ENCODE measurements at regions not wholly inside any gene's neighbourhood (a gene's known extent, or its start where the extent isn't known, plus 50 kb on each side); places are given as distances from the start of the nearest gene placed in this dataset.

GRCh38 chr10:3853547-3854303 lies 68.7 kb upstream of the KLF6 start:
- H3K27me3 Mint-ChIP-seq (ENCODE audit: low read depth), result no peaks in the 10 kb centered on the region
- DNase-seq (ENCODE audit: low spot score) (no peak), ATAC-seq (no peak)
- H3K4me3 Mint-ChIP-seq, result no peak overlapping the region
- no peak overlapping the region for H3K27ac Mint-ChIP-seq
- CTCF ChIA-PET, result no interaction called here
- H3K4me1 Mint-ChIP-seq, result peaks cover 18% of the 10 kb centered on the region
- TF ChIP-seq ZNF532 (CRISPR knock-in tag; IDR thresholded peaks at IDR 0.05; ENCODE audit: borderline replicate concordance) (no peak), SP1 (CRISPR knock-in tag; conservative IDR thresholded peaks at IDR 0.05) (no peak), CBFB (CRISPR knock-in tag; IDR thresholded peaks at IDR 0.05; ENCODE audit: low read depth) (no peak), ZNF138 (CRISPR knock-in tag; conservative IDR thresholded peaks at IDR 0.05) (no peak)
- POLR2A ChIA-PET, result no interaction called here
- H3K9me3 Mint-ChIP-seq, result peaks cover 8% of the 10 kb centered on the region
- H3K36me3 Mint-ChIP-seq, result no peaks in the 10 kb centered on the region

- no peak for ATAC-seq
Measured at GRCh38 chr10:3853016-3853415, 68.0 kb upstream of the KLF6 start.

More at GRCh38 chr10:3853016-3853415, 68.0 kb upstream of the KLF6 start:
- H3K9me3 Mint-ChIP-seq, result peaks cover 8% of the 10 kb centered on the region
- TF ChIP-seq USF2 (CRISPR knock-in tag; IDR thresholded peaks at IDR 0.05), result no peak
- TF ChIP-seq MAX (CRISPR knock-in tag; IDR thresholded peaks at IDR 0.05), result no peak
- TF ChIP-seq ZBTB43 (CRISPR knock-in tag; IDR thresholded peaks at IDR 0.05), result no peak
- TF ChIP-seq ZBTB21 (CRISPR knock-in tag; IDR thresholded peaks at IDR 0.05; ENCODE audit: borderline replicate concordance), result no peak
- TF ChIP-seq ZNF263 (CRISPR knock-in tag; IDR thresholded peaks at IDR 0.05; ENCODE audit: low read depth), result no peak
- TF ChIP-seq FOXP1 (CRISPR knock-in tag; IDR thresholded peaks at IDR 0.05; ENCODE audit: borderline replicate concordance), result no peak
- TF ChIP-seq RORB (CRISPR knock-in tag; IDR thresholded peaks at IDR 0.05), result no peak
- no peak for TF ChIP-seq NR2C2 (CRISPR knock-in tag; IDR thresholded peaks at IDR 0.05)
- TF ChIP-seq JAZF1 (CRISPR knock-in tag; IDR thresholded peaks at IDR 0.05), result no peak
- TF ChIP-seq FOXP4 (CRISPR knock-in tag; IDR thresholded peaks at IDR 0.05), result no peak
- no peak for TF ChIP-seq ZNF396 (CRISPR knock-in tag; IDR thresholded peaks at IDR 0.05; ENCODE audit: borderline replicate concordance)
- TF ChIP-seq ATF3 (CRISPR knock-in tag; conservative IDR thresholded peaks at IDR 0.05), result no peak
- TF ChIP-seq MLX (CRISPR knock-in tag; IDR thresholded peaks at IDR 0.05), result no peak
- TF ChIP-seq CREM (CRISPR knock-in tag; IDR thresholded peaks at IDR 0.05), result no peak
- TF ChIP-seq ZNF121 (CRISPR knock-in tag; IDR thresholded peaks at IDR 0.05), result no peak
- no peak for TF ChIP-seq ZNF416 (CRISPR knock-in tag; IDR thresholded peaks at IDR 0.05)
- TF ChIP-seq JUN (CRISPR knock-in tag; IDR thresholded peaks at IDR 0.05), result no peak
- no peak overlapping the region for H3K27ac Mint-ChIP-seq
- H3K36me3 Mint-ChIP-seq, result no peaks in the 10 kb centered on the region
- CTCF ChIA-PET, result no interaction called here
- peaks cover 18% of the 10 kb centered on the region for H3K4me1 Mint-ChIP-seq
- no peak overlapping the region for H3K4me3 Mint-ChIP-seq
- POLR2A ChIA-PET, result no interaction called here
- no peak for DNase-seq (ENCODE audit: low spot score)
- H3K27me3 Mint-ChIP-seq (ENCODE audit: low read depth), result no peaks in the 10 kb centered on the region
